GM20000 (cell line): ENCODE measurements at regions not wholly inside any gene's neighbourhood (a gene's known extent, or its start where the extent isn't known, plus 50 kb on each side); places are given as distances from the start of the nearest gene placed in this dataset.

ENCODE experiments used
- DNase-seq: peaks from one replicate; pipeline ENCODE4 v3.0.0; 2012; ENCODE audit warnings: low spot score
- CTCF ChIP-seq: IDR thresholded peaks from 2 replicates; pipeline ENCODE4 v1.5.1; 2012; ENCODE audit warnings: mild to moderate bottlenecking, control low read depth; ENCODE audit errors: extremely low read depth, missing control alignments

DNA sequence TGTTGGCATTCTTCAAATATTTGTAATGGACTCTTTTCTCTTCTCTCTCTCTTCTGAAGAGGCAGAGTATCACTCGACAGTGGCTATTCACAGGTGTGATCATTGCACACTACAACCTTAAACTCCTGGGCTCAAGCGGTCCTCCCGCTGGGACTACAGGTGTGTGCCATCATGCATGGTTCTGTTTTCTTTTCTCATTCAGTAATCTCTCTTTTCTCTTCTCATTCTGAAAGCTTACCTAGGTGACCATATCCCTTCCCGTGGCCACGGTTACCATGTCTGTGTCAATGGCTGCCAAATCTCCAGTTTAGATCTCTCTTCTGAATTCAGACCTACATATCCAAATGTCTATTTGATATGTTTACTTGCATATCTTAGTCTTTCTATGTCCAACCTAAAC is 96.3 kb downstream of the SOX2 start:
- no peak for TF ChIP-seq CTCF
- DNase-seq, result no peak

DNA sequence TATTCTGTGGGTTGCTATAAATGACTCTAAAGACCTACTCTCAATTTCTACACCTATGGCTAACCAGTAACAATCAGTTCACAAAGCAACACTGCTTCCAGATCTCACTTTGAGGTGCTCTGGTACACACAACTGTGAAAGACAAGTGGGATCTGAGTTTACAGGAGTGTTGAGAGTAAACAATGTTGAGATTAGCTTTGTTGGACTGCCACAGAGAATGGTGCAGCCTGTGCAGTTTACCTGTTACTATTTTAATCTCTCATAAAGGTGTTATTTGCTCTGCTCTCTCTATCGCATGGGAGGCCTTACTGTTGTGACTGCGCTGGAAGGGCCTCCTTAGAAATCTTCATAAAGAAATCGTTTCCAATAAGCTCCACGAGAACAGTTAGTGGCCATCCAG is 112.0 kb downstream of the SOX2 start:
- DNase-seq, result no peak
- TF ChIP-seq CTCF, result no peak

GRCh38 chr3:181824961-181825360 is 113.2 kb downstream of the SOX2 start:
- no peak for TF ChIP-seq CTCF
- DNase-seq, result no peak

DNA sequence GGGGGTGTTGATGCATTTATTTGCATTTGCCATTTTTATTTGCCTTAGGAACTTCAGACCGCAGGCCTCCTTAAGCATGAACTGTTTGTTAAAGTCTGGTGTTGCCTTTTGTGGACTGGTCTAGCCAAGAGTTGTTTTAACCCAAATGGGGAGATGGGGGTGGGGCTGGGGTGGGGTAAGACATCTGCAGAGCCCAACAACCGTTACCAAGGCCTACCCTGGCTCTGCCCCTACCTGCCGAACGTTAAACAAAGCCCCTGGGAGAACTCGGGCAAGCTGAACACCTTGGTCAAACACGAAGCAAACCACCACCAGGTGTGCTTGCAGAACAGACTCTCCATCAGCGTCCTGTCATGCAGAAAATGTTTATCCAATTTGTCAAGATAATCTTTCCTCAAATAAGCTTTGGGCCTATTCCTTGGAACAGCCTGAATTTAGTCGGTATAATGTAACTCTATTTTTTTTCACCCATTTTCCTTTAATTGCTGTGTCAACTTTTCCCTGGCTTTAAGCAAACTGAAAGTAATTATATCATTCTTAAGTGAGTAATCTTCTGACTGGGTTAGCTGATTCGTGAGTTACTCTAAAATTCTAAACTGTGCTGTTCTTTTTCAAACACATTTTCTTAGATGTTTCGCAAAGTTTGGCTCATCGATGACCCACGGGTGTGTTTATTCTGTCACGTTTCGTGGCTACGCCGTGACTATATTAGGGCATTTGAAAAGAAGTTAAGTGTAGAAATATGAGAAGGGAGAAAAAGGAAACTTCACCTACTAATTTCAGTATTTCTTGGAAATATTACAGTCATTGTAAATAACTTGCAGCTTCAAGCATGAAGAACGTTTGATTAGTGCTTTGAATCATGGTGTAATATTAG is 127.6 kb downstream of the SOX2 start:
- no peak for DNase-seq

DNA sequence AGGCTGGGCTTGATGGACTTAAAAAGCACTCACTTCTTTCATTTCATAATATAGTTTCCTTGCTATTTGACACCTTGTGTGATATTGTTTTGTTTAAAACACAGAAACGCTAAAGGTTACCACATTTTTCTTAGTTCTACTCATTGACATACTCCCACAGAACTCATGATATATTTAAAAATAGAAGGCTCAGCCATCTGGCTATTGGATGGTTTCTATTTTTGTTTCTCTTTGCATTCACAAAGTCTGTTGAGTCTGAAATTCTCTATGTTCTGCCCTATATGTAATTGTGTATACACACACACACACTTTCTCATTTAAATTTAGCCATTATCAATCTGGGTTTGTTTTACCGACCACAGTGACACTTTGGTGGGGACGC is 128.2 kb downstream of the SOX2 start:
- no peak for DNase-seq
- no peak for TF ChIP-seq CTCF

More for the DNA sequence above, 127.6 kb downstream of the SOX2 start:
- TF ChIP-seq CTCF, result no peak

DNA sequence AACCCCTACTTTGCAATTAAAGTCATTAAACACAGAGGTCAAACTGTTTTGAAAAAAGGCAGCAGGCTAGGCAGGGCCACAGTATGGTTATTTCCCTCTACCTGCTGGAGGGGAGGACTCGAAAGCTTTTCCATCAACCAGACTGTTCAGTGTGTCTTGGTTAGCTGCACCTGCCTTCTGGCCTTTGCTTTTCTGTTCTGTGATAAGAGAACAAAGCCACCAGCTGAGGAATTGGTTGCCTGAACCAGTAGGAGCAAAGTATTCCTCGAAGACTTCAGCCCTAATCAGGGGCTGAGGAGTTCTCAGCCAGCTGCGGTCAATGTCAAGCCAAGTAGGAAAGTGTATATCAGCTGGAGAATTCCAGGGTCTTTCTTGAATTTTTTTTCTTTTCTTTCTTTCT is 132.5 kb downstream of the SOX2 start:
- TF ChIP-seq CTCF, result no peak
- no peak for DNase-seq

GRCh38 chr3:181847276-181847675 is 135.6 kb downstream of the SOX2 start:
- DNase-seq, result no peak
- TF ChIP-seq CTCF, result no peak
